ENCODE measurements at regions not wholly inside any gene's neighbourhood (a gene's known extent, or its start where the extent isn't known, plus 50 kb on each side); places are given as distances from the start of the nearest gene placed in this dataset.
"Not testable (repeated sequence)": the region's sequence is repeated elsewhere in the genome, so short reads cannot be mapped to it uniquely, and the experiment has no call there.

- Histone ChIP-seq H3K4me3 (replicated peaks; ENCODE audit: low read depth, low read length) (no peak overlapping the region), H3K27me3 (replicated peaks; ENCODE audit: control insufficient read depth, insufficient read depth, low read length) (no peaks in the 10 kb centered on the region), H3K36me3 (ENCODE audit: control insufficient read depth, insufficient read depth, low read length) (no peaks in the 10 kb centered on the region)
- TF ChIP-seq CTCF (IDR thresholded peaks at IDR 0.05; ENCODE audit: insufficient read depth, low read length, poor library complexity, severe bottlenecking) = no peak
- no peak for DNase-seq (ENCODE audit: extremely low read depth, insufficient read length)
These were observed 72.9 kb upstream of the MED14 start for GRCh38 chrX:40808203-40808602.

DNA sequence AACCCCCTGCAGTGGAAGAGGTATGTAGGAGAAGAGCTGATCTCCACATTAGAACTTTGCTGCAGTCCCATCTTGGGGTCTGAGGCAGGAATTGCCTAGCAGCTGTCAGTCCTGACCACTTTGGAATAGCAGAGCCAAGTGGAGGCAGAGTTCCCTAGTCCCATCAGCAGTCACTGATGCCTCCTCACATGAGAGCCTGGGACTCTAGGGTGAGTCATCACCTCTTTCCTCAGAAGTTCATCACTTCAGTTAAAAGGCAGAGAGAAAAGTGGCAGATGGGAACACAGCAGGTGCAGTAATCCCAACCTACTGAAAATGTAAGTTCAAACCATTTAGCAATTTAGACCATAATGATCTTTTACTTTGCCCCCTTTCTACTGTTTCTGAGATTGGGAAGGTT lies 73.9 kb upstream of the MED14 start:
- no peak for DNase-seq (ENCODE audit: extremely low read depth, insufficient read length)

GRCh38 chrX:40815045-40815444 lies 79.7 kb upstream of the MED14 start:
- not testable (repeated sequence) for H3K27me3 ChIP-seq (replicated peaks; ENCODE audit: control insufficient read depth, insufficient read depth, low read length); H3K36me3 ChIP-seq (ENCODE audit: control insufficient read depth, insufficient read depth, low read length); H3K4me3 ChIP-seq (replicated peaks; ENCODE audit: low read depth, low read length); DNase-seq (ENCODE audit: extremely low read depth, insufficient read length)

More for the DNA sequence above, 73.9 kb upstream of the MED14 start:
- H3K36me3 ChIP-seq (ENCODE audit: control insufficient read depth, insufficient read depth, low read length) = no peaks in the 10 kb centered on the region
- H3K4me3 ChIP-seq (replicated peaks; ENCODE audit: low read depth, low read length) = no peak overlapping the region
- no peaks in the 10 kb centered on the region for H3K27me3 ChIP-seq (replicated peaks; ENCODE audit: control insufficient read depth, insufficient read depth, low read length)
- no peak for TF ChIP-seq CTCF (IDR thresholded peaks at IDR 0.05; ENCODE audit: insufficient read depth, low read length, poor library complexity, severe bottlenecking)

- DNase-seq (ENCODE audit: extremely low read depth, insufficient read length) = no peak
- Histone ChIP-seq H3K36me3 (ENCODE audit: control insufficient read depth, insufficient read depth, low read length) (no peaks in the 10 kb centered on the region), H3K4me3 (replicated peaks; ENCODE audit: low read depth, low read length) (no peak overlapping the region), H3K27me3 (replicated peaks; ENCODE audit: control insufficient read depth, insufficient read depth, low read length) (no peaks in the 10 kb centered on the region)
- TF ChIP-seq CTCF (IDR thresholded peaks at IDR 0.05; ENCODE audit: insufficient read depth, low read length, poor library complexity, severe bottlenecking) = no peak
These were observed 81.6 kb upstream of the MED14 start for GRCh38 chrX:40816906-40817305.

DNA sequence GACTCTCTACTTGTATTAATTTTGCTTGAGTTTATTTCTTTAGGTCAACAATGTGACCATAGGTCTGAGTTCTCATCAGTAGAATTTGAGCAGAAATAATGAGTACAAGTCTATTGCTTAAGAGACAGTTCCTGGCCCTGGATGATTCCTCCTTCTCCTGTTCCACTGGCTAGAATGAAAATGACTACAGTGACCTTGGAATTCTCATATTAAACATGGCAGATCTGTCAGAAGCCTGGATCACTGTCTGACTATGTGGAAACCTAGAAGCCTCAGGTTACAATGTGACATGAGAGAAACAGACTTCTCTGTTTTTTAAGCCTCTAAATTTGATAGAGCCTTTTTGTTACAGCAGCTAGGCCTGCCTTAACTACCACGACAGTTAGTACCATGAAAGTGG lies 82.9 kb upstream of the MED14 start:
- Histone ChIP-seq H3K4me3 (replicated peaks; ENCODE audit: low read depth, low read length) (no peak overlapping the region), H3K36me3 (ENCODE audit: control insufficient read depth, insufficient read depth, low read length) (no peaks in the 10 kb centered on the region), H3K27me3 (replicated peaks; ENCODE audit: control insufficient read depth, insufficient read depth, low read length) (no peaks in the 10 kb centered on the region)
- no peak for DNase-seq (ENCODE audit: extremely low read depth, insufficient read length)
- no peak for TF ChIP-seq CTCF (IDR thresholded peaks at IDR 0.05; ENCODE audit: insufficient read depth, low read length, poor library complexity, severe bottlenecking)

- H3K27me3 ChIP-seq (replicated peaks; ENCODE audit: control insufficient read depth, insufficient read depth, low read length) = no peaks in the 10 kb centered on the region
- H3K4me3 ChIP-seq (replicated peaks; ENCODE audit: low read depth, low read length) = no peak overlapping the region
- no peak for TF ChIP-seq CTCF (IDR thresholded peaks at IDR 0.05; ENCODE audit: insufficient read depth, low read length, poor library complexity, severe bottlenecking)
- DNase-seq (ENCODE audit: extremely low read depth, insufficient read length) = no peak
- H3K36me3 ChIP-seq (ENCODE audit: control insufficient read depth, insufficient read depth, low read length) = no peaks in the 10 kb centered on the region
These were observed 86.4 kb upstream of the MED14 start for GRCh38 chrX:40821780-40822179.

Measured in GM06990 (cell line).